Stimulated activated CD4-positive, alpha-beta T cell treated with anti-CD3 and anti-CD28 coated beads, Interleukin-4, amount 100 ng/mL, for 1 hour (primary cell): ENCODE measurements at regions not wholly inside any gene's neighbourhood (a gene's known extent, or its start where the extent isn't known, plus 50 kb on each side); places are given as distances from the start of the nearest gene placed in this dataset.
"Not testable (repeated sequence)": the region's sequence is repeated elsewhere in the genome, so short reads cannot be mapped to it uniquely, and the experiment has no call there.

Experiments used
- DNase-seq: peaks from one replicate; pipeline ENCODE4 v3.0.0-alpha.2; 2020

- DNase-seq = no peak
Observed at GRCh38 chr21:27519361-27519760, 552.5 kb upstream of the ADAMTS5 start.

- DNase-seq = not testable (repeated sequence)
Observed at GRCh38 chr21:27517177-27517576, 550.3 kb upstream of the ADAMTS5 start.

GRCh38 chr21:27515676-27516075, 548.8 kb upstream of the ADAMTS5 start:
- DNase-seq = no peak

- no peak for DNase-seq
Observed at GRCh38 chr21:27513825-27514224, 546.9 kb upstream of the ADAMTS5 start.

GRCh38 chr21:27513016-27513415, 546.1 kb upstream of the ADAMTS5 start:
- no peak for DNase-seq

GRCh38 chr21:27511233-27511632, 544.3 kb upstream of the ADAMTS5 start:
- no peak for DNase-seq

GRCh38 chr21:27507695-27508094, 540.8 kb upstream of the ADAMTS5 start:
- no peak for DNase-seq

GRCh38 chr21:27505516-27505915, 538.6 kb upstream of the ADAMTS5 start:
- DNase-seq = no peak

GRCh38 chr21:27502801-27503200, 535.9 kb upstream of the ADAMTS5 start:
- DNase-seq = no peak

- no peak for DNase-seq
Observed at GRCh38 chr21:27498025-27498424, 531.1 kb upstream of the ADAMTS5 start.

GRCh38 chr21:27495836-27496235, 528.9 kb upstream of the ADAMTS5 start:
- no peak for DNase-seq

- DNase-seq = no peak
Observed at GRCh38 chr21:27493542-27493941, 526.7 kb upstream of the ADAMTS5 start.

- no peak for DNase-seq
Observed at GRCh38 chr21:27487676-27488075, 520.8 kb upstream of the ADAMTS5 start.

- no peak for DNase-seq
Observed at GRCh38 chr21:27480841-27481261, 514.0 kb upstream of the ADAMTS5 start.

GRCh38 chr21:27477296-27477695, 510.4 kb upstream of the ADAMTS5 start:
- DNase-seq = no peak

- DNase-seq = no peak
Observed at GRCh38 chr21:27476696-27477095, 509.8 kb upstream of the ADAMTS5 start.

- DNase-seq = no peak
Observed at GRCh38 chr21:27475363-27475955, 508.6 kb upstream of the ADAMTS5 start.

GRCh38 chr21:27467366-27467765, 500.5 kb upstream of the ADAMTS5 start:
- no peak for DNase-seq

- no peak for DNase-seq
Observed at GRCh38 chr21:27466140-27466539, 499.3 kb upstream of the ADAMTS5 start.

- no peak for DNase-seq
Observed at GRCh38 chr21:27464648-27465047, 497.8 kb upstream of the ADAMTS5 start.

GRCh38 chr21:27462726-27463125, 495.8 kb upstream of the ADAMTS5 start:
- no peak for DNase-seq

GRCh38 chr21:27454234-27454633, 487.3 kb upstream of the ADAMTS5 start:
- no peak for DNase-seq

GRCh38 chr21:27451116-27451515, 484.2 kb upstream of the ADAMTS5 start:
- no peak for DNase-seq

GRCh38 chr21:27450216-27450615, 483.3 kb upstream of the ADAMTS5 start:
- DNase-seq = no peak

GRCh38 chr21:27448960-27449359, 482.1 kb upstream of the ADAMTS5 start:
- no peak for DNase-seq

GRCh38 chr21:27447843-27448242, 481.0 kb upstream of the ADAMTS5 start:
- DNase-seq = no peak
